Body of pancreas (tissue), 4 donors: ENCODE measurements at regions not wholly inside any gene's neighbourhood (a gene's known extent, or its start where the extent isn't known, plus 50 kb on each side); places are given as distances from the start of the nearest gene placed in this dataset.

Experiments
- ATAC-seq: fragments of 150-250 bp; one replicate; pipeline ENCODE4 v1.9.1; 2016
- DNase-seq, 4 donors: peaks; one replicate each; pipeline ENCODE4 v3.0.0-alpha.2; 2019
- H3K27ac ChIP-seq, 4 donors: fragments of 200-600 bp; sonication (generic); 1 replicate in 3 of 4; 2 replicates in 1 of 4; pipeline versions ENCODE4 v1.5.1 to v1.6.1; 2016 to 2019; ENCODE audit warnings: mild to moderate bottlenecking in 1 of 4, mixed read lengths in 1 of 4, moderate library complexity in 1 of 4
- H3K27me3 ChIP-seq, 2 donors: fragments of 200-600 bp; sonication (generic); one replicate each; pipeline ENCODE4 v1.6.0; 2016; ENCODE audit warnings: mild to moderate bottlenecking in 1 of 2
- H3K36me3 ChIP-seq, 2 donors: fragments of 200-600 bp; sonication (generic); replicated peaks in 1 of 2; 2 replicates each; pipeline ENCODE4 v1.5.1; 2016; ENCODE audit warnings: low read depth in 2 of 2; ENCODE audit not compliant: insufficient read depth in 1 of 2
- H3K4me1 ChIP-seq: fragments of 200-600 bp; sonication (generic); one replicate; pipeline ENCODE4 v1.6.0; 2016
- H3K4me3 ChIP-seq, 2 donors: fragments of 200-600 bp; sonication (generic); 1 replicate in 1 of 2; 2 replicates in 1 of 2; pipeline ENCODE4 v1.5.1; 2016 to 2019
- H3K9me3 ChIP-seq, 3 donors: fragments of 200-600 bp; sonication (generic); 1 replicate in 2 of 3; 2 replicates in 1 of 3; pipeline ENCODE4 v1.5.1; 2016
- CTCF ChIP-seq, 7 experiments: fragments of 450-650 bp in 4 of 7; fragments of 200-600 bp in 3 of 7; sonication (generic) in 3 of 7; IDR thresholded peaks; one replicate each; pipeline ENCODE4 v1.5.1; 2016 to 2019; ENCODE audit warnings: antibody characterized with exemption in 7 of 7
- POLR2A ChIP-seq, 3 donors: fragments of 450-650 bp; IDR thresholded peaks; one replicate each; pipeline ENCODE4 v1.6.1; 2016; ENCODE audit warnings: antibody characterized with exemption in 3 of 3, mild to moderate bottlenecking in 2 of 3
- WGBS, 2 donors: methylation state at CpG; one replicate each; pipeline ENCODE4 v1.1.5; 2017; 5-methylcytosine and 5-hydroxymethylcytosine counted together
- intact Hi-C: fragments of 100-400 bp; cut with DNase I; formaldehyde crosslinking; loops from one replicate; pipeline ENCODE4 v1.15.1; 2023

GRCh38 chr1:235017719-235018118 lies 110.9 kb downstream of the TOMM20 start:
- Histone ChIP-seq H3K4me1 (no peaks in the 10 kb centered on the region), H3K36me3 (no peaks in the 10 kb centered on the region), H3K27me3 (no peaks in the 10 kb centered on the region), H3K27ac (no peak overlapping the region), H3K4me3 (no peak overlapping the region), H3K9me3 (no peaks in the 10 kb centered on the region)
- 87 to 88% methylated on average over 2 of the region's 2 CpGs for WGBS, 2 donors
- TF ChIP-seq CTCF (IDR thresholded peaks at IDR 0.05): no peak
- TF ChIP-seq POLR2A (IDR thresholded peaks at IDR 0.05): no peak
- DNase-seq (no peak), ATAC-seq (no peak)
- intact Hi-C loops: no loop called here

GRCh38 chr1:235017191-235017590 lies 111.4 kb downstream of the TOMM20 start:
- Histone ChIP-seq H3K27ac (no peak overlapping the region), H3K36me3 (no peaks in the 10 kb centered on the region), H3K9me3 (no peaks in the 10 kb centered on the region), H3K27me3 (no peaks in the 10 kb centered on the region), H3K4me3 (no peak overlapping the region), H3K4me1 (no peaks in the 10 kb centered on the region)
- intact Hi-C loops: no loop called here
- WGBS, 2 donors: 88 to 90% methylated on average over 4 of the region's 4 CpGs
- DNase-seq (no peak), ATAC-seq (no peak)
- no peak for TF ChIP-seq CTCF (IDR thresholded peaks at IDR 0.05)
- TF ChIP-seq POLR2A (IDR thresholded peaks at IDR 0.05): no peak

- no peak for TF ChIP-seq CTCF (IDR thresholded peaks at IDR 0.05)
- TF ChIP-seq POLR2A (IDR thresholded peaks at IDR 0.05): no peak
- DNase-seq: no peak
- ATAC-seq: no peak
- Histone ChIP-seq H3K9me3 (no peaks in the 10 kb centered on the region), H3K36me3 (no peaks in the 10 kb centered on the region), H3K4me3 (no peak overlapping the region), H3K4me1 (no peaks in the 10 kb centered on the region), H3K27ac (no peak overlapping the region), H3K27me3 (no peaks in the 10 kb centered on the region)
- intact Hi-C loops: no loop called here
- WGBS, 2 donors: 89 to 94% methylated on average over 6 of the region's 6 CpGs
Observed at GRCh38 chr1:235015291-235015985, 113.2 kb downstream of the TOMM20 start.

- intact Hi-C loops: no loop called here
- ATAC-seq (no peak), DNase-seq (no peak)
- Histone ChIP-seq H3K4me3 (no peak overlapping the region), H3K4me1 (no peaks in the 10 kb centered on the region), H3K27me3 (no peaks in the 10 kb centered on the region), H3K27ac (no peak overlapping the region), H3K9me3 (no peaks in the 10 kb centered on the region), H3K36me3 (no peaks in the 10 kb centered on the region)
- no peak for TF ChIP-seq CTCF (IDR thresholded peaks at IDR 0.05)
- TF ChIP-seq POLR2A (IDR thresholded peaks at IDR 0.05): no peak
- WGBS, 2 donors: 93 to 94% methylated on average over 2 of the region's 2 CpGs
Observed at GRCh38 chr1:235014756-235015155, 113.9 kb downstream of the TOMM20 start.

GRCh38 chr1:235013512-235013911 lies 115.1 kb downstream of the TOMM20 start:
- H3K27ac ChIP-seq: no peak overlapping the region
- DNase-seq (peak in 1 of 4 donors; percentile 44), ATAC-seq (no peak)
- no peak for TF ChIP-seq POLR2A (IDR thresholded peaks at IDR 0.05)
- no peak for TF ChIP-seq CTCF (IDR thresholded peaks at IDR 0.05)
- H3K36me3 ChIP-seq: no peaks in the 10 kb centered on the region
- no peaks in the 10 kb centered on the region for H3K4me1 ChIP-seq
- H3K27me3 ChIP-seq: no peaks in the 10 kb centered on the region
- no peaks in the 10 kb centered on the region for H3K9me3 ChIP-seq
- intact Hi-C loops: no loop called here
- no peak overlapping the region for H3K4me3 ChIP-seq
- WGBS, 2 donors: 94 to 95% methylated on average over 3 of the region's 3 CpGs
